ENCODE measurements at regions not wholly inside any gene's neighbourhood (a gene's known extent, or its start where the extent isn't known, plus 50 kb on each side); places are given as distances from the start of the nearest gene placed in this dataset.

DNA sequence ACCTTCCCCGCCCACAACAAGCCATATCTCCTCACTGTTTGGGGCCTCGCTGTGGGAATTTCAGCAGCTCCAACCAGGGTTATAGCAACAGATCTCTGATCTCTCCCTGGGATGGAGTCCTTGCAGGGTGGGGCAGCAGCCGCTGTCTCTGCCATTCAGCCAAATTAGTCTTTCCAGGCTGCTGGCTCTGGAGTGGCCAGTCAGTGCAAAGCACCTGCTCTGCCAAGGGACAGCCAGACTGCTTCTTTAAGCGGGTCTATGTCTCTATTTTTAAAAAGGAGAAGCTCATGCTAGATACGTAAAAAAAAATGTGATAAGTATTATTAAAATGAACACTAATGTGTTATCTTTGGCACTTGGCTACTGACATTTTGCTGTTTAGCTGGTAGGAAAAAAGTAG lies 380.2 kb downstream of the CDH10 start (continued):
- TF ChIP-seq, protein P1, sequence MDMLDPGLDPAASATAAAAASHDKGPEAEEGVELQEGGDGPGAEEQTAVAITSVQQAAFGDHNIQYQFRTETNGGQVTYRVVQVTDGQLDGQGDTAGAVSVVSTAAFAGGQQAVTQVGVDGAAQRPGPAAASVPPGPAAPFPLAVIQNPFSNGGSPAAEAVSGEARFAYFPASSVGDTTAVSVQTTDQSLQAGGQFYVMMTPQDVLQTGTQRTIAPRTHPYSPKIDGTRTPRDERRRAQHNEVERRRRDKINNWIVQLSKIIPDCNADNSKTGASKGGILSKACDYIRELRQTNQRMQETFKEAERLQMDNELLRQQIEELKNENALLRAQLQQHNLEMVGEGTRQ (IDR thresholded peaks at IDR 0.05) = no peak
- no peak for TF ChIP-seq HEYL (CRISPR knock-in tag; IDR thresholded peaks at IDR 0.05)
- TF ChIP-seq, protein P2, sequence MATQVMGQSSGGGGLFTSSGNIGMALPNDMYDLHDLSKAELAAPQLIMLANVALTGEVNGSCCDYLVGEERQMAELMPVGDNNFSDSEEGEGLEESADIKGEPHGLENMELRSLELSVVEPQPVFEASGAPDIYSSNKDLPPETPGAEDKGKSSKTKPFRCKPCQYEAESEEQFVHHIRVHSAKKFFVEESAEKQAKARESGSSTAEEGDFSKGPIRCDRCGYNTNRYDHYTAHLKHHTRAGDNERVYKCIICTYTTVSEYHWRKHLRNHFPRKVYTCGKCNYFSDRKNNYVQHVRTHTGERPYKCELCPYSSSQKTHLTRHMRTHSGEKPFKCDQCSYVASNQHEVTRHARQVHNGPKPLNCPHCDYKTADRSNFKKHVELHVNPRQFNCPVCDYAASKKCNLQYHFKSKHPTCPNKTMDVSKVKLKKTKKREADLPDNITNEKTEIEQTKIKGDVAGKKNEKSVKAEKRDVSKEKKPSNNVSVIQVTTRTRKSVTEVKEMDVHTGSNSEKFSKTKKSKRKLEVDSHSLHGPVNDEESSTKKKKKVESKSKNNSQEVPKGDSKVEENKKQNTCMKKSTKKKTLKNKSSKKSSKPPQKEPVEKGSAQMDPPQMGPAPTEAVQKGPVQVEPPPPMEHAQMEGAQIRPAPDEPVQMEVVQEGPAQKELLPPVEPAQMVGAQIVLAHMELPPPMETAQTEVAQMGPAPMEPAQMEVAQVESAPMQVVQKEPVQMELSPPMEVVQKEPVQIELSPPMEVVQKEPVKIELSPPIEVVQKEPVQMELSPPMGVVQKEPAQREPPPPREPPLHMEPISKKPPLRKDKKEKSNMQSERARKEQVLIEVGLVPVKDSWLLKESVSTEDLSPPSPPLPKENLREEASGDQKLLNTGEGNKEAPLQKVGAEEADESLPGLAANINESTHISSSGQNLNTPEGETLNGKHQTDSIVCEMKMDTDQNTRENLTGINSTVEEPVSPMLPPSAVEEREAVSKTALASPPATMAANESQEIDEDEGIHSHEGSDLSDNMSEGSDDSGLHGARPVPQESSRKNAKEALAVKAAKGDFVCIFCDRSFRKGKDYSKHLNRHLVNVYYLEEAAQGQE (IDR thresholded peaks at IDR 0.05) = no peak
- no peak for TF ChIP-seq EP300 (IDR thresholded peaks at IDR 0.05)
- TF ChIP-seq, protein P3, sequence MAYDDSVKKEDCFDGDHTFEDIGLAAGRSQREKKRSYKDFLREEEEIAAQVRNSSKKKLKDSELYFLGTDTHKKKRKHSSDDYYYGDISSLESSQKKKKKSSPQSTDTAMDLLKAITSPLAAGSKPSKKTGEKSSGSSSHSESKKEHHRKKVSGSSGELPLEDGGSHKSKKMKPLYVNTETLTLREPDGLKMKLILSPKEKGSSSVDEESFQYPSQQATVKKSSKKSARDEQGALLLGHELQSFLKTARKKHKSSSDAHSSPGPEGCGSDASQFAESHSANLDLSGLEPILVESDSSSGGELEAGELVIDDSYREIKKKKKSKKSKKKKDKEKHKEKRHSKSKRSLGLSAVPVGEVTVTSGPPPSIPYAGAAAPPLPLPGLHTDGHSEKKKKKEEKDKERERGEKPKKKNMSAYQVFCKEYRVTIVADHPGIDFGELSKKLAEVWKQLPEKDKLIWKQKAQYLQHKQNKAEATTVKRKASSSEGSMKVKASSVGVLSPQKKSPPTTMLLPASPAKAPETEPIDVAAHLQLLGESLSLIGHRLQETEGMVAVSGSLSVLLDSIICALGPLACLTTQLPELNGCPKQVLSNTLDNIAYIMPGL (CRISPR knock-in tag; IDR thresholded peaks at IDR 0.05; ENCODE audit: borderline replicate concordance) = no peak
- TF ChIP-seq PHF8 (IDR thresholded peaks at IDR 0.05; ENCODE audit: borderline replicate concordance, low read depth) = no peak
- TF ChIP-seq, protein P4, sequence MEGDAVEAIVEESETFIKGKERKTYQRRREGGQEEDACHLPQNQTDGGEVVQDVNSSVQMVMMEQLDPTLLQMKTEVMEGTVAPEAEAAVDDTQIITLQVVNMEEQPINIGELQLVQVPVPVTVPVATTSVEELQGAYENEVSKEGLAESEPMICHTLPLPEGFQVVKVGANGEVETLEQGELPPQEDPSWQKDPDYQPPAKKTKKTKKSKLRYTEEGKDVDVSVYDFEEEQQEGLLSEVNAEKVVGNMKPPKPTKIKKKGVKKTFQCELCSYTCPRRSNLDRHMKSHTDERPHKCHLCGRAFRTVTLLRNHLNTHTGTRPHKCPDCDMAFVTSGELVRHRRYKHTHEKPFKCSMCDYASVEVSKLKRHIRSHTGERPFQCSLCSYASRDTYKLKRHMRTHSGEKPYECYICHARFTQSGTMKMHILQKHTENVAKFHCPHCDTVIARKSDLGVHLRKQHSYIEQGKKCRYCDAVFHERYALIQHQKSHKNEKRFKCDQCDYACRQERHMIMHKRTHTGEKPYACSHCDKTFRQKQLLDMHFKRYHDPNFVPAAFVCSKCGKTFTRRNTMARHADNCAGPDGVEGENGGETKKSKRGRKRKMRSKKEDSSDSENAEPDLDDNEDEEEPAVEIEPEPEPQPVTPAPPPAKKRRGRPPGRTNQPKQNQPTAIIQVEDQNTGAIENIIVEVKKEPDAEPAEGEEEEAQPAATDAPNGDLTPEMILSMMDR (IDR thresholded peaks at IDR 0.05) = no peak

- DNase-seq (ENCODE audit: low read depth in 1 of 2, low spot score in 1 of 2) = no peak
- no peaks in the 10 kb centered on the region for H3K4me1 ChIP-seq
- 37% methylated on average over 4 of the region's 4 CpGs for WGBS (ENCODE audit: missing lambda C conversion rate)
- H3K27ac ChIP-seq = no peak overlapping the region
- TF ChIP-seq JUNB (IDR thresholded peaks at IDR 0.05) (no peak), SMC3 (IDR thresholded peaks at IDR 0.05) (no peak), HEYL (CRISPR knock-in tag; IDR thresholded peaks at IDR 0.05) (no peak), RFX5 (IDR thresholded peaks at IDR 0.05) (no peak), PBX3 (IDR thresholded peaks at IDR 0.05) (no peak), ESRRA (IDR thresholded peaks at IDR 0.05; ENCODE audit: borderline replicate concordance, low read length) (no peak), ZC3H11A (IDR thresholded peaks at IDR 0.05) (no peak), EHMT2 (IDR thresholded peaks at IDR 0.05; ENCODE audit: low read depth) (no peak)
- no peak overlapping the region for H3K4me2 ChIP-seq
- POLR2A ChIA-PET = no interaction called here
- CTCF ChIA-PET = no interaction called here
- FAIRE-seq = no peak
- no peak for ATAC-seq
- no peak overlapping the region for H3K4me3 ChIP-seq
- H3K9me3 ChIP-seq = no peaks in the 10 kb centered on the region
Observed at GRCh38 chr5:24265306-24265705, 379.5 kb downstream of the CDH10 start.

DNA sequence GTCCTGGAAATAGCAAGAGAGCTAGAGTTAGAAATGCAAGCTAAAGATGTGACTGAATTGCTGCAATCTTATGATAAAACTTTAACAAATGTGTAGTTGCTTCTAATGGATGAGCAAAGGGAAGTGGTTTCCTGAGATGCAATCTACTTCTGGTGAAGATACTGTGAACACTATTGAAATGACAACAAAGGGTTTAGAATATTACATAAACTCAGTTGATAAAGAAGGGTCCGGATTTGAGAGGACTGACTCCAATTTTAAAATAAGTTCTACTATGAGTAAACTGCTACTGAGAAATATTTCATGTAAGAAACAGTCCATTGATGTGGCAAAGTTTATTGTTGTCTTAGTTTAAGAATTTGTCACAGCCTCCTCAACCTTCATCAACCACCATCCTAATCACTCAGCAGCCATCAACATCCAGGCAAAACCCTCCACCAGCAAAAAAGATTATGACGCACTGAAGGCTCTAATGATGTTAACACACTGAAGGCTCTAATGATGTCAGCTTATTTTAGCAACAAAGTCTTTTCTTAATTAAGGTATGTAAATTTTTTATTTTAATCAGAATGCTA lies 376.2 kb downstream of the CDH10 start:
- ATAC-seq (no peak), FAIRE-seq (no peak), DNase-seq (ENCODE audit: low read depth in 1 of 2, low spot score in 1 of 2) (no peak)
- no peak overlapping the region for H3K27ac ChIP-seq
- no peaks in the 10 kb centered on the region for H3K9me3 ChIP-seq
- H3K4me3 ChIP-seq = no peak overlapping the region
- no peak overlapping the region for H3K4me2 ChIP-seq
- ChIA-PET POLR2A (no interaction called here), CTCF (interaction anchor here (0.7 kb wide), 1 partner anchor 49 kb away, joined by 3 read pairs; no protein-coding TSS in a partner anchor)
- 57% methylated on average over 2 of the region's 2 CpGs for WGBS (ENCODE audit: missing lambda C conversion rate)
- H3K4me1 ChIP-seq = no peaks in the 10 kb centered on the region
- TF ChIP-seq ZFP36 (IDR thresholded peaks at IDR 0.05; ENCODE audit: borderline replicate concordance, partially characterized antibody) (no peak), POLR2A (IDR thresholded peaks at IDR 0.05; ENCODE audit: low read length) (no peak), CHD4 (IDR thresholded peaks at IDR 0.05; ENCODE audit: borderline replicate concordance) (no peak), JUN (IDR thresholded peaks at IDR 0.05) (no peak), ZSCAN20 (CRISPR knock-in tag; IDR thresholded peaks at IDR 0.05) (no peak), RAD21 (conservative IDR thresholded peaks at IDR 0.05 in 1 of 2, IDR thresholded peaks at IDR 0.05 in 1 of 2) (no peak), HOXB13 (CRISPR knock-in tag; IDR thresholded peaks at IDR 0.05; ENCODE audit: low read depth) (no peak), JUNB (IDR thresholded peaks at IDR 0.05) (no peak), RCOR1 (IDR thresholded peaks at IDR 0.05; ENCODE audit: low read depth, low read length) (no peak), ATOH8 (CRISPR knock-in tag; IDR thresholded peaks at IDR 0.05; ENCODE audit: low read depth) (no peak), CBX8 (IDR thresholded peaks at IDR 0.05) (no peak), MAFK (IDR thresholded peaks at IDR 0.05; ENCODE audit: partially characterized antibody) (no peak), HOXB5 (CRISPR knock-in tag; IDR thresholded peaks at IDR 0.05) (no peak), PHF8 (IDR thresholded peaks at IDR 0.05; ENCODE audit: borderline replicate concordance, low read depth) (no peak), FOSB (CRISPR knock-in tag; IDR thresholded peaks at IDR 0.05) (no peak)
